ENCODE measurements at regions not wholly inside any gene's neighbourhood (a gene's known extent, or its start where the extent isn't known, plus 50 kb on each side); places are given as distances from the start of the nearest gene placed in this dataset.

GRCh38 chr9:74107692-74108091, 389.4 kb upstream of the RORB start:
- in situ Hi-C loops (cut with MboI; ENCODE audit: low sequenced_read_pairs) (no loop called here), intact Hi-C loops (cut with micrococcal nuclease) (no loop called here), dilution Hi-C loops (cut with HindIII; ENCODE audit: low sequenced_read_pairs, unreplicated experiment) (no loop called here)
- TF ChIP-seq CEBPB (IDR thresholded peaks at IDR 0.05; ENCODE audit: low read depth, low read length) (no peak), ELK1 (IDR thresholded peaks at IDR 0.05; ENCODE audit: borderline replicate concordance, low read depth, low read length) (no peak), NFE2L2 (IDR thresholded peaks at IDR 0.05; ENCODE audit: low read depth, low read length) (no peak), CTCF (conservative IDR thresholded peaks at IDR 0.05; ENCODE audit: low read depth, low read length) (no peak), CHD1 (IDR thresholded peaks at IDR 0.05; ENCODE audit: low read depth, low read length) (no peak)
- Histone ChIP-seq H3K4me3 (ENCODE audit: insufficient read depth, low read depth, low read length) (no peak overlapping the region), H2AK9ac (replicated peaks; ENCODE audit: low read depth, low read length, poor library complexity) (no peak overlapping the region), H3K9me3 (ENCODE audit: control insufficient read depth, insufficient read depth, low read length) (no peaks in the 10 kb centered on the region), H3K4ac (ENCODE audit: low read depth, low read length) (no peak overlapping the region), H4K91ac (ENCODE audit: insufficient read depth, low read depth, low read length) (no peak overlapping the region), H3K79me1 (ENCODE audit: low read depth in 1 of 2, low read length in 2 of 2) (no peaks in the 10 kb centered on the region), H3K27me3 (ENCODE audit: control insufficient read depth, insufficient read depth, low read length) (no peaks in the 10 kb centered on the region), H3K9me1 (ENCODE audit: insufficient read depth, low read length) (no peaks in the 10 kb centered on the region), H3K4me1 (ENCODE audit: control insufficient read depth, insufficient read depth, low read length) (no peaks in the 10 kb centered on the region), H3K14ac (replicated peaks; ENCODE audit: low read depth, low read length) (no peak overlapping the region), H2AK5ac (ENCODE audit: low read depth, low read length) (no peak overlapping the region), H4K5ac (ENCODE audit: low read depth, low read length) (no peak overlapping the region), H2BK120ac (ENCODE audit: low read depth, low read length) (no peak overlapping the region), H2AFZ (replicated peaks; ENCODE audit: low read length, poor library complexity) (no peak overlapping the region), H3K36me3 (ENCODE audit: control insufficient read depth, insufficient read depth, low read length) (no peaks in the 10 kb centered on the region), H3K56ac (ENCODE audit: extremely low read depth, insufficient read depth, low read length) (no peak overlapping the region), H3K23ac (ENCODE audit: low read depth, low read length) (no peak overlapping the region), H4K8ac (ENCODE audit: low read depth in 2 of 2, low read length in 2 of 2) (no peak overlapping the region), H3K4me2 (ENCODE audit: low read depth, low read length) (no peak overlapping the region), H2BK20ac (ENCODE audit: low read depth, low read length) (no peak overlapping the region), H3K27ac (ENCODE audit: insufficient read depth, low read length) (no peak overlapping the region), H2BK15ac (ENCODE audit: low read depth, low read length) (no peak overlapping the region), H3K9ac (ENCODE audit: low read depth, low read length) (no peak overlapping the region), H4K20me1 (ENCODE audit: insufficient read depth, low read length) (no peaks in the 10 kb centered on the region), H3K18ac (ENCODE audit: low read depth, low read length) (no peak overlapping the region), H2BK5ac (ENCODE audit: low read depth, low read length, poor library complexity, severe bottlenecking) (no peak overlapping the region)
- DNase-seq, result no peak
- no CpG with 5 or more reads among the region's 1 CpG for WGBS, 2 experiments (ENCODE audit: extremely low coverage in 2 of 2, insufficient read length in 1 of 2)
- ChIA-PET CTCF (no interaction called here), POLR2A (ENCODE audit: unreplicated experiment) (no interaction called here)
- no peak for ATAC-seq (ENCODE audit: low read depth)
- no TSS peak for BruUV-seq (replicated peaks)

All from IMR-90 (cell line).